Adrenal gland (tissue), 5 donors: ENCODE measurements at regions not wholly inside any gene's neighbourhood (a gene's known extent, or its start where the extent isn't known, plus 50 kb on each side); places are given as distances from the start of the nearest gene placed in this dataset.

ENCODE experiments used
- POLR2A ChIP-seq, 2 donors: fragments of 450-650 bp; IDR thresholded peaks; one replicate each; pipeline ENCODE4 v1.6.1; 2017; ENCODE audit warnings: antibody characterized with exemption in 2 of 2, mild to moderate bottlenecking in 2 of 2, moderate library complexity in 1 of 2
- TF ChIP-seq, protein P1 (sequence below), 6 experiments: fragments of 450-650 bp in 4 of 6; fragments of 200-600 bp in 2 of 6; sonication (generic) in 1 of 6; IDR thresholded peaks; 1 replicate in 5 of 6; 2 replicates in 1 of 6; pipeline versions ENCODE4 v1.5.1 to v1.8.0; 2016 to 2021; ENCODE audit warnings: antibody characterized with exemption in 6 of 6, mild to moderate bottlenecking in 2 of 6, moderate library complexity in 1 of 6
- donor health status: DM: no; HTN: no; CAD: no.

DNA sequence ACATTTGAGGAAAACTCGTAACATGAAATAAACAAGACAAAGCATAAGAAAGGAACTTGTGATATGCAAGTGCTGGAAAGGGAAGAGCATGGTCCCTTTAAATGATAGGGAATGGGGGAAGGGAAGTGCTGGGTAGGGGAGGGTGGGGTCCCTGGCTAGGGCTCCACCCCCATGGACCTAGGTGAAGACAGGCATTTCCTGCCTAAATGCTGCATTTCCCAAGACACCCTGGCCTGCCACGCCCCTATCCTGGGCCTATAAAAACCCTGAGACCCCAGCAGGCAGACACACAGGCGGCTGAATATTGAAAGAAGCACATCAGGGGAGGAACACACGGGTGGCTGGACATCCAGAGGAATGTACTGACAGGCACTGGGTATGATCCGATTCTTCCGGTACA is 499.9 kb downstream of the ZEB2 start:
- TF ChIP-seq POLR2A (IDR thresholded peaks at IDR 0.05): no peak
- TF ChIP-seq, protein P1, sequence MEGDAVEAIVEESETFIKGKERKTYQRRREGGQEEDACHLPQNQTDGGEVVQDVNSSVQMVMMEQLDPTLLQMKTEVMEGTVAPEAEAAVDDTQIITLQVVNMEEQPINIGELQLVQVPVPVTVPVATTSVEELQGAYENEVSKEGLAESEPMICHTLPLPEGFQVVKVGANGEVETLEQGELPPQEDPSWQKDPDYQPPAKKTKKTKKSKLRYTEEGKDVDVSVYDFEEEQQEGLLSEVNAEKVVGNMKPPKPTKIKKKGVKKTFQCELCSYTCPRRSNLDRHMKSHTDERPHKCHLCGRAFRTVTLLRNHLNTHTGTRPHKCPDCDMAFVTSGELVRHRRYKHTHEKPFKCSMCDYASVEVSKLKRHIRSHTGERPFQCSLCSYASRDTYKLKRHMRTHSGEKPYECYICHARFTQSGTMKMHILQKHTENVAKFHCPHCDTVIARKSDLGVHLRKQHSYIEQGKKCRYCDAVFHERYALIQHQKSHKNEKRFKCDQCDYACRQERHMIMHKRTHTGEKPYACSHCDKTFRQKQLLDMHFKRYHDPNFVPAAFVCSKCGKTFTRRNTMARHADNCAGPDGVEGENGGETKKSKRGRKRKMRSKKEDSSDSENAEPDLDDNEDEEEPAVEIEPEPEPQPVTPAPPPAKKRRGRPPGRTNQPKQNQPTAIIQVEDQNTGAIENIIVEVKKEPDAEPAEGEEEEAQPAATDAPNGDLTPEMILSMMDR (IDR thresholded peaks at IDR 0.05): no peak
